GM19463 (cell line): ENCODE measurements at regions not wholly inside any gene's neighbourhood (a gene's known extent, or its start where the extent isn't known, plus 50 kb on each side); places are given as distances from the start of the nearest gene placed in this dataset.

Experiments used
- ATAC-seq: cut with Tn5 transposase; IDR thresholded peaks from one replicate; pipeline ENCODE4 v1.9.1; 2021; ENCODE audit warnings: mild to moderate bottlenecking, moderate library complexity; ENCODE audit not compliant: unreplicated experiment

GRCh38 chr7:145665499-145666258 lies 450.9 kb upstream of the CNTNAP2 start:
- no peak for ATAC-seq

- no peak for ATAC-seq
Observed at GRCh38 chr7:145655666-145656065, 460.9 kb upstream of the CNTNAP2 start.

- ATAC-seq: no peak
Observed at GRCh38 chr7:145645135-145645515, 471.5 kb upstream of the CNTNAP2 start.

GRCh38 chr7:145644426-145645134 lies 472.0 kb upstream of the CNTNAP2 start:
- ATAC-seq: no peak

GRCh38 chr7:145643981-145644380 lies 472.6 kb upstream of the CNTNAP2 start:
- ATAC-seq: no peak

- ATAC-seq: no peak
Observed at GRCh38 chr7:145633513-145633912, 483.1 kb upstream of the CNTNAP2 start.

- ATAC-seq: no peak
Observed at GRCh38 chr7:145624618-145625017, 492.0 kb upstream of the CNTNAP2 start.

- no peak for ATAC-seq
Observed at GRCh38 chr7:145605963-145606362, 510.6 kb upstream of the CNTNAP2 start.

GRCh38 chr7:145599376-145599775 lies 517.2 kb upstream of the CNTNAP2 start:
- ATAC-seq: no peak

GRCh38 chr7:145584401-145584800 lies 532.2 kb upstream of the CNTNAP2 start:
- no peak for ATAC-seq

- ATAC-seq: no peak
Observed at GRCh38 chr7:145582742-145583303, 533.8 kb upstream of the CNTNAP2 start.

GRCh38 chr7:145557805-145558204 lies 558.8 kb upstream of the CNTNAP2 start:
- ATAC-seq: no peak

GRCh38 chr7:145543242-145543641 lies 573.4 kb upstream of the CNTNAP2 start:
- no peak for ATAC-seq

GRCh38 chr7:145539910-145540309 lies 576.7 kb upstream of the CNTNAP2 start:
- no peak for ATAC-seq

- no peak for ATAC-seq
Observed at GRCh38 chr7:145534301-145534700, 582.3 kb upstream of the CNTNAP2 start.

- ATAC-seq: no peak
Observed at GRCh38 chr7:145520284-145520683, 596.3 kb upstream of the CNTNAP2 start.

GRCh38 chr7:145511004-145511403 lies 605.6 kb upstream of the CNTNAP2 start:
- no peak for ATAC-seq

- ATAC-seq: no peak
Observed at GRCh38 chr7:145497911-145498525, 618.6 kb upstream of the CNTNAP2 start.

- no peak for ATAC-seq
Observed at GRCh38 chr7:145490356-145490755, 626.2 kb upstream of the CNTNAP2 start.

GRCh38 chr7:145489609-145490008 lies 627.0 kb upstream of the CNTNAP2 start:
- ATAC-seq: no peak

- ATAC-seq: no peak
Observed at GRCh38 chr7:145488816-145489215, 627.8 kb upstream of the CNTNAP2 start.

- no peak for ATAC-seq
Observed at GRCh38 chr7:145481985-145482384, 634.6 kb upstream of the CNTNAP2 start.
